ENCODE measurements at regions not wholly inside any gene's neighbourhood (a gene's known extent, or its start where the extent isn't known, plus 50 kb on each side); places are given as distances from the start of the nearest gene placed in this dataset.

DNA sequence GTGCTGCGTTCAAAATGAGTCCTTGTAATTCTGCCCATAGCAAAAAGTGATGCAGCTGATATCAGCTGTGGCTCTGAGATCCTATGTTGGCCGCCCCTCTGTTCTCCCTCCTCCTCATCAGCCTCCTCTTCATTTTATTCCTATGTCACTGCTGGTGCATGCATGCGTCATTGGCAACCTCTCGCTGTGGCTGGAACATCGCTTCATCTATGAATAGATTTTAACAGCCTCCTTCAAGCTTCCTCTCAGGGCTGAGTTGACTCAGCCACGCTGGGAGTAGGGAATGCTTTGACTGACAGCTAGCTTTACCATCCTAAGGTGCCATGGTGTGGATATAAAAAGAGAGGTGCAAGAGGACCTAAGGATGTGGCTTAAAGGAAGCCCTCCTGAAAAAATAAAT is 303.5 kb downstream of the PLK2 start:
- TF ChIP-seq, protein P1, sequence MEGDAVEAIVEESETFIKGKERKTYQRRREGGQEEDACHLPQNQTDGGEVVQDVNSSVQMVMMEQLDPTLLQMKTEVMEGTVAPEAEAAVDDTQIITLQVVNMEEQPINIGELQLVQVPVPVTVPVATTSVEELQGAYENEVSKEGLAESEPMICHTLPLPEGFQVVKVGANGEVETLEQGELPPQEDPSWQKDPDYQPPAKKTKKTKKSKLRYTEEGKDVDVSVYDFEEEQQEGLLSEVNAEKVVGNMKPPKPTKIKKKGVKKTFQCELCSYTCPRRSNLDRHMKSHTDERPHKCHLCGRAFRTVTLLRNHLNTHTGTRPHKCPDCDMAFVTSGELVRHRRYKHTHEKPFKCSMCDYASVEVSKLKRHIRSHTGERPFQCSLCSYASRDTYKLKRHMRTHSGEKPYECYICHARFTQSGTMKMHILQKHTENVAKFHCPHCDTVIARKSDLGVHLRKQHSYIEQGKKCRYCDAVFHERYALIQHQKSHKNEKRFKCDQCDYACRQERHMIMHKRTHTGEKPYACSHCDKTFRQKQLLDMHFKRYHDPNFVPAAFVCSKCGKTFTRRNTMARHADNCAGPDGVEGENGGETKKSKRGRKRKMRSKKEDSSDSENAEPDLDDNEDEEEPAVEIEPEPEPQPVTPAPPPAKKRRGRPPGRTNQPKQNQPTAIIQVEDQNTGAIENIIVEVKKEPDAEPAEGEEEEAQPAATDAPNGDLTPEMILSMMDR (IDR thresholded peaks at IDR 0.05; ENCODE audit: low read depth, low read length, poor library complexity, severe bottlenecking), result no peak
- TF ChIP-seq EZH2phosphoT487 (IDR thresholded peaks at IDR 0.05; ENCODE audit: borderline replicate concordance, low read length), result no peak

Measured in DOHH2 (cell line).